GM12892 (cell line): ENCODE measurements at regions not wholly inside any gene's neighbourhood (a gene's known extent, or its start where the extent isn't known, plus 50 kb on each side); places are given as distances from the start of the nearest gene placed in this dataset.

Experiments
- POLR2A ChIP-seq: IDR thresholded peaks from 2 replicates; pipeline ENCODE4 v1.6.1; 2011; ENCODE audit warnings: low read depth, low read length, control low read depth
- POLR2AphosphoS5 ChIP-seq: IDR thresholded peaks from 2 replicates; pipeline ENCODE4 v1.6.1; 2011; ENCODE audit warnings: low read depth, low read length, control low read depth
- TAF1 ChIP-seq: IDR thresholded peaks from 2 replicates; pipeline ENCODE4 v1.6.1; 2011; ENCODE audit warnings: low read depth, mild to moderate bottlenecking, control low read depth, low read length, borderline replicate concordance

GRCh38 chr12:97398704-97399103 lies 63.9 kb upstream of the RMST start:
- TF ChIP-seq POLR2A (no peak), POLR2AphosphoS5 (no peak), TAF1 (no peak)
